K562 (cell line): ENCODE measurements at regions not wholly inside any gene's neighbourhood (a gene's known extent, or its start where the extent isn't known, plus 50 kb on each side); places are given as distances from the start of the nearest gene placed in this dataset.
A peak's percentile ranks its signal among the peaks of the same experiment; 100 is the strongest.

Experiments used
- BHLHE40 ChIP-seq: IDR thresholded peaks from 2 replicates; pipeline ENCODE4 v1.6.1; 2011; ENCODE audit warnings: low read length, improper control_type of control experiment
- FOSL1 ChIP-seq: fragments of 200-800 bp; sonication (Bioruptor generic); conservative IDR thresholded peaks from 2 replicates; pipeline ENCODE4 v1.6.1; 2016; ENCODE audit warnings: missing genetic modification characterization, missing compliant biosample characterization
- JUND ChIP-seq, 2 experiments: IDR thresholded peaks; 2 replicates in 1 of 2; 3 replicates in 1 of 2; pipeline ENCODE4 v1.6.1; 2011; ENCODE audit warnings: borderline replicate concordance in 2 of 2, low read depth in 2 of 2, low read length in 2 of 2, improper control_type of control experiment in 1 of 2, missing biosample characterization in 1 of 2, missing genetic modification characterization in 1 of 2, missing genetic modification reagents in 1 of 2
- NFE2 ChIP-seq: IDR thresholded peaks from 2 replicates; pipeline ENCODE4 v1.6.1; 2014; ENCODE audit warnings: antibody characterized with exemption, low read depth
- PBX2 ChIP-seq, 2 experiments: IDR thresholded peaks in 1 of 2; conservative IDR thresholded peaks in 1 of 2; 2 replicates each; pipeline ENCODE4 v1.6.1; 2016; ENCODE audit warnings: low read depth in 2 of 2, mild to moderate bottlenecking in 1 of 2, missing compliant biosample characterization in 1 of 2, missing genetic modification characterization in 1 of 2, moderate library complexity in 1 of 2
- RCOR1 ChIP-seq, 2 experiments: IDR thresholded peaks; 2 replicates each; pipeline ENCODE4 v1.6.1; 2012; ENCODE audit warnings: low read depth in 2 of 2, low read length in 2 of 2, borderline replicate concordance in 1 of 2, improper control_type of control experiment in 1 of 2
- RERE ChIP-seq: sonication (generic); formaldehyde crosslinking; IDR thresholded peaks from 2 replicates; pipeline ENCODE4 v1.8.0; 2023; ENCODE audit warnings: missing genetic modification reagents, mild to moderate bottlenecking, borderline replicate concordance
- RREB1 ChIP-seq: fragments of 250-450 bp; sonication (Bioruptor Pico); IDR thresholded peaks from 2 replicates; pipeline ENCODE4 v1.4.0; 2020
- TCF15 ChIP-seq: fragments of 250-450 bp; sonication (Bioruptor Pico); IDR thresholded peaks from 2 replicates; pipeline ENCODE4 v1.8.0; 2022; ENCODE audit warnings: moderate library complexity, mild to moderate bottlenecking, inconsistent platforms
- ZC3H11A ChIP-seq: IDR thresholded peaks from 2 replicates; pipeline ENCODE4 v1.6.1; 2012; ENCODE audit warnings: low read depth, low read length, improper control_type of control experiment
- ZNF253 ChIP-seq: fragments of 250-450 bp; sonication (Bioruptor Pico); conservative IDR thresholded peaks from 2 replicates; pipeline ENCODE4 v1.6.1; 2021; ENCODE audit warnings: mild to moderate bottlenecking
- ZNF75A ChIP-seq: fragments of 450-650 bp; formaldehyde crosslinking; IDR thresholded peaks from 2 replicates; pipeline ENCODE4 v1.4.0; 2020; ENCODE audit warnings: mild to moderate bottlenecking
- ZNF766 ChIP-seq: fragments of 200-800 bp; sonication (Bioruptor generic); conservative IDR thresholded peaks from 2 replicates; pipeline ENCODE4 v1.6.1; 2016; ENCODE audit warnings: missing genetic modification characterization, missing compliant biosample characterization

- TF ChIP-seq PBX2 (CRISPR knock-in tag; IDR thresholded peaks at IDR 0.05; ENCODE audit: low read depth) (no peak), PBX2 (tag; conservative IDR thresholded peaks at IDR 0.05; ENCODE audit: low read depth) (no peak), NFE2 (peak; percentile 32; the same call in 1 of the 2 replicates), FOSL1 (peak; percentile 68), RERE (no peak), JUND (IDR thresholded peaks at IDR 0.05; ENCODE audit: borderline replicate concordance, low read depth, low read length) (peak; percentile 83), JUND (tag; IDR thresholded peaks at IDR 0.05; ENCODE audit: borderline replicate concordance, low read depth, low read length) (peak; percentile 57; the same call in 1 of the 3 replicates), ZNF766 (CRISPR knock-in tag) (no peak), ZNF75A (CRISPR knock-in tag) (no peak), ZC3H11A (no peak), RREB1 (no peak), BHLHE40 (0 out of 2 replicates have a peak, but pooled peaks have one; percentile 10), RCOR1 (IDR thresholded peaks at IDR 0.05; ENCODE audit: borderline replicate concordance in 1 of 2, low read depth in 2 of 2, low read length in 2 of 2) (peak in 1 of 2 experiments; percentile 77; a peak in 2 of 4 replicates), TCF15 (CRISPR knock-in tag) (no peak), ZNF253 (CRISPR knock-in tag) (no peak)
Observed at GRCh38 chr5:164487939-164488338, 982.5 kb downstream of the MAT2B start (continued).
